HG03175 (cell line): ENCODE measurements at regions not wholly inside any gene's neighbourhood (a gene's known extent, or its start where the extent isn't known, plus 50 kb on each side); places are given as distances from the start of the nearest gene placed in this dataset.
"Not testable (repeated sequence)": the region's sequence is repeated elsewhere in the genome, so short reads cannot be mapped to it uniquely, and the experiment has no call there.

ENCODE experiments used
- ATAC-seq: cut with Tn5 transposase; IDR thresholded peaks from one replicate; pipeline ENCODE4 v1.9.1; 2021; ENCODE audit warnings: mild to moderate bottlenecking, moderate library complexity; ENCODE audit not compliant: unreplicated experiment

DNA sequence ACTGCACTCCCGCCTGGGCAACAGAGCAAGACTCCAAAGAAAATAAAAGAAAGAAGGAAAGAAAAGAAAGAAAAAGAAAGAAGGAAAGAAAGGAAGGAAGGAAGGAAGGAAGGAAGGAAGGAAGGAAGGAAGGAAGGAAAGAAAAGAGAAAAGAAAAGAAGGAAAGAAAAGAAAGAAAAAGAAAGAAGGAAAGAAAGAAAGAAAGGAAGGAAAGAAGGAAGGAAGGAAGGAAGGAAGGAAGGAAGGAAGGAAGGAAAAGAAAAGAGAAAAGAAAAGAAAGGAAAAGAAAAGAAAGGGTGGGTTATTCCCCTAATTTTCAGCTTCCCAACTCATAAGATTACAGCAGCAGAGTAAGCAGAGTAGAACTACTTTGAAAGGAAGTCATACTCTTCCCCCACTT is 64.4 kb downstream of the TMEM200C start:
- not testable (repeated sequence) for ATAC-seq

DNA sequence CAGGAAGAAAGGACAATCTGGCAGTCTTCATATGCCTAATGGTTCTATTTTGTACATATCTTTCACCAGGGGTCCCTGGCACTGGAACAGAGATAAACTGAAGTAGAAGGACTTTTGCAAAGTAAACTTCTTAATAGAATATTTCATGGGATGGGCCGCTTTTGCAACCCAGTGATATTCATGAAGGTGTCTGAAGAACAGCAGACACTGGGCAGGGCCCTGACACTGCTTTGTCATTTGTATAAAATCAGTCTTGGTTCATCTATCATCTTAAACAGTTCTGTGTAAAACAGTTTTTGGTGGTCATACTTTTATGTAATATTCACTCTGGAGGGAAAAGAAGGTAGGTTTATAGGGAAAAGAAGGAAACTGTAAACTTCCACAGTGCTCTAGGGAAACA is 66.4 kb downstream of the TMEM200C start:
- ATAC-seq: no peak

DNA sequence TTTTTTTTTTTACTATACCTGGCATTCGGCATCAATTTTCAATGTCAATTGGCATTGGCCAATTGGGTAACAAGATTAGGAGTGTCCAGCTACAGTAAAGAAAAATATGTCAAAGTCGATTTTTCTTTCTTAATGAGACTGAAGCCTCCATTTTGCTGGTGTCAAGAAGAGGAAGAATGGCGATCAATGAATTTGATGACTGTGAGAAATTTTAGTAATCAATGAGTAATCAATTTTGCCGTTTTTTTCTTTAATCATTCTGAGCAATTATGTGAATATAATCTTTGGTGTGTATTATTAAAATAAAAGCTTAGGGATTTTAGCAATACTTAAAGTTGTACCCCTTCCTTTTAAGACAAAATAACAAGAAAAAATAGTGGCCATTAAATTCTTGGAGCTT is 69.7 kb downstream of the TMEM200C start:
- ATAC-seq: no peak

DNA sequence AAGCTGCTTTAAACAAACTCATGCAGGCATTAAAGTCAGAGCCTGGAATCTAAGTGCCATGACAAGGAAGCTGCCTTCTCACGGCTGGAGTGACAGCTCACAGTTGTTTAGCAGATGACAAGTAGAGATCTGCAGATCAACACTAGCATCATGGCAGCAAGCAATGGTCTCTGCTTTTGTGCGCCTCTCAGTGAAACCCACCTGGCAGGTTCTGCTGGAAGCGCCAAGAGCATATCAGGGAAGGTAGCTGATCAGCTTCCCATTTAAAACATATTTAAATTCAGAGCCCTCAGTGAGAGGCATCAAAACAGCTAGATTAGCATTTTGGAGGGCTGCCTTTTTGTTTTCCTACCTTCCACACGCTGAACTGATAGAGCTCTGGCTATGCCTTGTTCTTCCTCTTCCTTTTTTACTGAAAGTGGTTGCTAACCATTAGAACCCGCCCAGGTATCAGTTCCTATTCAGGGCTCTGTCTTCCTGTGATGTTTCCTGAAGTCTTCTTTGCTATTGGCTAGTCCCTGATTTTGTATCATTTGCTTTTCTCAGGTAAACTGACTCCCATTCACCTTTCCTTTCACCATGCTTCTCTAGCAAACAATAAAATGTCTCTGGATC is 70.8 kb downstream of the TMEM200C start:
- ATAC-seq: no peak

DNA sequence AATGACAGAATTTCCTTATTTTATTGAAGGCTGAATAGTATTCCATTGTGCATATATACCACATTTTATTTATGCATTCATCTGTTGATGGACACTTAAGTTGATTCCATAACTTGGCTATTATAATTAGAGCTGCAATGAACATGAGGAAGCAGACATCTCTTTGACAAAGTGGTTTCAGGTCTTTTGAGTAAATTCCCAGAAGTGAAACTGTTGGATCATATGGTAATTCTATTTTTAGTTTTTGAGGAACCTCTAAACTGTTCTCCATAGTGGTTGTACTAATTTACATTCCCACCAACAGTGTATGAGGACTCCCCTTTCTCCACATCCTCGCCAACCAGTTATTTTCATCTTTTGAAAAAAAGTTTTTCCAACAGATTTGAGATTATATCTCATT is 77.5 kb downstream of the TMEM200C start:
- no peak for ATAC-seq

DNA sequence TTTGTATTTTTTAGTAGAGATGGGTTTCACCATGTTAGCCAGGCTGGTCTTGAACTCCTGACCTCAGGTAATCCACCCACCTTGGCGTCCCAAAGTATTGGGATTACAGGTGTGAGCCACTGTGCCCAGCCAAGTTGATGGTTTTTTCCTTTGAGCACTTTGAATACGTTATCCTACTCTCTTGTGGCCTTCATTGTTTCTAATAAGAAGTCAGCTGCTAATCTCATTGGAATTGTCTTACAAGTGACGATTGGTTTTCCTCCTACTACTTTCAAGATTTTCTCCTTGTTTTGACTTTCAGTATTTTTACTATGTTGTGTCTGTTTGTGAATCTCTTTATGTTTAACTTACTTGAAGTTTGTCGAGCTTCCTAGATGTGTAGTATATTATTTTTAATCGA is 88.5 kb downstream of the TMEM200C start:
- ATAC-seq: no peak

DNA sequence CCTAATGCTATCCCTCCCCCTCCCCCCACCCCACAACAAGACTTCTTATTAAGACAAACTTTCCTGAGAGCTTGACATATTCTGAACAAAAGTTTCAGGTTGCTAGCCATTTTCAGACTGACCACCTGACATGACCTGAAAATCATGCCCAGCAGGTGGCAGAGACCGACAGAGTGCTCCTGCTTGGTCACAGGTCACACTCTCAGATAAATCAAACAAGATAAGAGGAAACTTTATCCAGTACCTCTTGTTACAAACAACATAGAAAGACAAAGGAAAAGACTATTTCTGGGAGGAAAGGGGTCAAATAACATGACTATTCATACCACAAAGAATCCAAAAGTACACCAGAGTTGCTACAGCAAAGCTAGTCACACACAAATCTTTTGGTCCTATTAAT is 107.4 kb downstream of the TMEM200C start:
- ATAC-seq: no peak

DNA sequence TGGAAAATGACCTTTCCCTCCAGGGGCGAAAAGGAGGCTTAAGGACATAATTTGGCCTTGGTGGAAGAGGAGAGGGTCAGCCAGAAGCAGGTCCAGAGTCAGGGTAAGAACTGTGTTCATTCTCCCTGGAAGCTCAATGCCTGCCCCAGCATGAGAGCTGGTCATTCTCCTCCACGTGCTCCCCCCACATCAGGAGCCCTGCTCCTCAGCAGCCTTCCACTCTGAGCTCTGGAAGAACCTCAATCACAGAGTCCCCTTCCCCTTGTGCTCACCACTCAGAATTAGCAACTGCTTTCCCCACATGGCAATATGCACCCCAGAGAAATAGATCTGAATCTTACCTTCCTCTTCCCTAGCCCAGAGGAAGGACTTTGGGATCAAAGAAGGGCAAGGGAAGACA is 115.4 kb downstream of the TMEM200C start:
- ATAC-seq: no peak

DNA sequence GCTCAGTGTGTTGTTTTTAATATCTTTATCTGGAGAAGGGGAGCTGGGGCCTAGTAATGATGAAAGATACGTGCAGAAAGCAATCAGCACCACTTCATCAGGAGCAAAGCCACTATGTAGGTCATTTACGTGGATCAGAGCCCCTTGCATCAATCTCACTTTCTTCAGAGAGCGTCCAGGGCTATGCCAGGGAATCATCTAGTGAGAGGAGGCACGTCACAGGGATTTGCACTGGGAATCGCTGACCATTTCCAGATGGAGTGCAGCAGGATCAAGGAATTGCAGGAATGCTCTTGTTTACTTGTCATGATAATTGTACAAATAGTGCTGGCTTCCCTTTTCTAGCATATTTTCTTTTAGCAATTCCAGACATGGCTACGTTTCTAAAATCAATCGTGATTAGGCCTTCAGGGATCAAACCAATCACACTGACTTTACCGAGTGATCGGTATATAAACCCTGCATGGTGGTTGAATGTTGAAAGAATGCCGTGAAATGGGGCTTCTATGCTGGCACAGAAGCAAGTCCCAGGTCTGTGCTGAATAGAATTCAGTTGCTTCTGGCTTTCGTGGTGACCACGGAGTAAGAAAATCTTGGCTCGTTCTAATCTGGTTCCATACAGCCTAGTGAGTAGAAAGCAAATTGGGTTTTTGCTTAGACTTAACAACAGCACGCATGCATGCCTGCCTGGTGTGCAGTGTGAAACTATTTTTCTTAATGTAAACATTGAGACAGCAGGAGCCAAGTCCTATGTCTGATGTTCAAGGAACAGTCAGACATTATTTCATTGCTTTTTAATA is 122.8 kb downstream of the TMEM200C start:
- no peak for ATAC-seq

DNA sequence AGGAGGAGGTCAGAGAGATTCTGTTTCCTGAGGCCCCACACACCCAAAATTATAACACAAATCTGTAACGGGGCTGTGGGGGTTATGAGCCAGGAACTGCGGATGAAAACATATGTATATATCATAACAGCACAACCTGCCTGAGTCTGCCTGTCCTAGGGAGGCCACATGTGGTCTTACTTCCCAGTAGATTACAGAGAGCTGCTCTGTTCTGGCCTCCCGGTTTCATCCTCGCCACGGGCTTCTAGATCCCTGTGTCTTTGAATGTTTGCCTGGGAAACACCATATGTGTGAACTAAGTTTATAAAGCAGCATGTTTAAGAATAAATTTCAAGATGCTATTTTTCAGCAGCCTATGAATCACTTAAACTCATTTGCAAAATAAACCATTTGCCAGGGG is 124.0 kb downstream of the TMEM200C start:
- no peak for ATAC-seq

DNA sequence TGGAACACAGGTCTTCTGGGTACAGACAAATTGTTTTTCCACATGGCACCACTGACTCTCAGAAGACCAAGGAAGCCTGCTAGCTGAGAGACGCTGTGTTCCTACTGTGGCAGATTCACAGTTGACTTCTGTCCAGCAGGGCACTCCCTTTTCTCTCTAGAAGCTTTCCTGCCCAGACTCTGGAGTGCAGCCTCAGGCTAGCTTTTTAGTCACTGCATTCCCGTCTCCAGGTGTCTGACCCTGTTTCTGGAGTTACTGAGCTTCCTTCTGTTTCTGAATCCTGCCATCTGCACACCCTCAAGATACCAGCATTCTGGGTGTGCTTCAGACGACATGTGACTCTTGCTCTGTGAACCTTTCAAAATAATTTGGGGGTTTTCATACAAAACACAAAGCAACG is 125.1 kb downstream of the TMEM200C start:
- ATAC-seq: no peak

DNA sequence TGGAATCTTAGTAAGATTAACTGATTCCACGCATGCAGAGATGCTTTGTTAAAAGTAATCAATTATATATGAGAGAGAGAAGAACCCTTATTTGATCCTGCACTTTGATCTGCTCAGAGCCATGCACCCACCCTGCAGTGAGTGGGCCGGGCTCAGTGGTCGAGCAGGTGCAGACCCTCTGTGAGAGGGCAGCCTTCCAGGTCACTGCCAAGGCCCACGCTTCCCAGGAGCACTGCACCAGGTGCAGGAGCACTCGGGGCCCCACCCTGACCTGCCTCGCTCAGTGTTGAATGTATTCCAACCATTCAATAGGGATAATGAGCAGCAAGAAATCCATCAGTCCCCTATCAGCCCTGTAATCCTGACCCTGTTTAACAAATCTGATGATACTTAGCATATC is 126.9 kb downstream of the TMEM200C start:
- ATAC-seq: no peak

DNA sequence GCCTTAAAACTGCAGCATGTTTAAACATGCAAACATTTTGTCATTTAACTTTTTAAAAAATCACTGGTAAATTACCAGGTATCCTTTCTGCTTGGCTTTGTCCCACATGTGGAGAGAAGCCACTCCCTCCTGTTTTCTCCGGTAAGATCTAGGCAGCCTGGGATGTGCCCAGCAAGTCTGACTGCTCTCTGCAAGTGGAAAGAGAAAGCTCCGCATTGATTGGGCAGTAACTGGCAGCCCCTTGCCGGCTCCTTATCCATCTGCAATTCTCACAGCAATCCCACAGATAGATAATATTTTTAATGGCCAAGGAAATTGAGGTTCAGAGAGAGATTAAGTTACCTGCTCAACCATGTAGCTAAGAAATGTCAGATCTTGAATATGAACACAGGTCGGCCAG is 136.1 kb downstream of the TMEM200C start:
- ATAC-seq: no peak

DNA sequence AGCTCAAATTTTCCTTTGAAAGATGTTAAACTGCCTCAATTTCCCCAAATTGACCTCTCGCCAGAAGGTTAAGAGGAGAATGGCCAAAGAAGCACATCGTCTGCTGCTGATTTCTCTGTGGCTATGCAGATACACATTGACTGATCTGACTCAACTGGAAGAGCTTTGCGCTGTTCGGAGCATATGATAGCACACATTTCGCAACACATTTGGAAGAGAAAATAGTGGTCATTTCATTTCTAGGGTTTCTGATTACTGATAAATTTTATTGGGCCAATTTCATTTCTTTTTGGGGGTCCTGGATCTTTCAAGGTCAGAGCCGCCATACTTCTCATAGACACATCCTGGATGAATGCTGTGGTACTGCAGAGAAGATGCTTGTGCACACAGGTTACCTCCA is 138.5 kb downstream of the TMEM200C start:
- no peak for ATAC-seq

DNA sequence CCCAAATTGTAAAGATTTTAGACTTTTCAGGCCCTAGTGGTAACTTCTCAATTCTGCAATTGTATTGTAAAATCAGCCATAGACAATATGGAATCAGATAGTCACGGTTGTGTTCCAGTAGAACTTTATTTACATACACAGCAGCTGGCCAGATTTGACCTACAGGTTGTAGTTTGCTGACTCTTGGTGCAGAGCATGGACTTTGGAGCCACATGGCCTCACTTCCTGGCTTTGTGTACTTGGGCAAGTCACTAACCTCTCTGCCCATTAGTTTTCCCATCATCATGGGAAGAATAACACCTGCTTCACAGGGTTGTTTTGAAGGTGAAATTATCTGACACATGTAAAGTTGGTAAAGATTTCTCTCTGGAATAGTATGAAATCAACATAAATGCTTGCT is 147.6 kb downstream of the TMEM200C start:
- no peak for ATAC-seq

DNA sequence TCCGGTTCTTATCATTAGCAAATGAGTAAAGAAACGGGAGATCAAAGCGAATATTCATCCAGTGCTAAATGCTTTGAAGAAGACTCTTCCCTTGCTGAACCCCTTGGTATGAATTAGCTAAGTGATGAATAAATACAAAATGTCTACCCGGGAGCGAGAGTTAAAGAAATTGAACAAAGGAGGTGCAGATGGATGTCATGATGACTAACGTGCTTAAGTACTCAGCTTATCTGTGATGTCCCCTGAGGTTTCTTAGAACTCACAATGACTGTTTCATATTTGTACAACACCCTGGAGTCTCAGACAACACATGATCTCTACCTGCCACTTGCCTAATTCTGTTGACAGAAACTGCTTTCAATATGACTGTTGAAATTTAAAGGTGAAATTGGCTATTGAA is 148.5 kb downstream of the TMEM200C start:
- ATAC-seq: no peak

DNA sequence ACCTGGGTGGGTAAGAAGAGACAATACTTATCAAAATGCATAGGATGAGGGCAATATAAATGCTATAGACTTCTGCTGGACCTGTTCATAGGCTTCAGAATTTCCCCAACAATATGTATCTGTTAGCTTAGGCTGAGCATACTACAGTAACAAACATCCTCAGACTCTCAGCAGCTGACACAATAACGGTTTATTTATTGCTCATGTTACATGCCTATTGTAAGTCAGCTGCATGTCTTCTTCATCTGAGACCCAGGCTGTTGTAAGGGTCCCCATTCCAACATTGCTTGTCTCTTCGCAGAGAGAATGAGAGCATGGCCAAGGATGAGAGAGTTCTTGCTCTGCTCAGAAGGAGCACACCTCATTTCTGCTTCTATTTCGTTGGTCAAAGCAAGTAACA is 150.7 kb downstream of the TMEM200C start:
- no peak for ATAC-seq

DNA sequence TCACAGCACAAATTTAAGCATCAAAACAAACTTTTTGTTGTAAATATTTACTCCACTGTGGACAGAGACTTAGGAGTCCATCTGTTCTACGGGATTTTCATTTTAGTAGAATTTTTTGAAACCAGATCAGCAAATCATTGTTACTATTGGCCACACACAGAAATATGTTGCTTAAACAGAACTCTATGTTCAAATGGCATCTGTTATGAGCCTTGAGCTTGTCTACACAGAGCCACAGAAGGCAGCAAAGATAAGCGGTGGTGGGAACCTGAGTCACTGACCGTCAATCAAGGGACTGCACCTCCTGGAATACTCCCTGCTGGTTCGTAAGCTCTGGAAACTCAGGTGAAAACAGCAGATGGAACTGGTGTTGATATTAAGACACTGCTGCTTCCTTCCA is 156.8 kb downstream of the TMEM200C start:
- no peak for ATAC-seq

DNA sequence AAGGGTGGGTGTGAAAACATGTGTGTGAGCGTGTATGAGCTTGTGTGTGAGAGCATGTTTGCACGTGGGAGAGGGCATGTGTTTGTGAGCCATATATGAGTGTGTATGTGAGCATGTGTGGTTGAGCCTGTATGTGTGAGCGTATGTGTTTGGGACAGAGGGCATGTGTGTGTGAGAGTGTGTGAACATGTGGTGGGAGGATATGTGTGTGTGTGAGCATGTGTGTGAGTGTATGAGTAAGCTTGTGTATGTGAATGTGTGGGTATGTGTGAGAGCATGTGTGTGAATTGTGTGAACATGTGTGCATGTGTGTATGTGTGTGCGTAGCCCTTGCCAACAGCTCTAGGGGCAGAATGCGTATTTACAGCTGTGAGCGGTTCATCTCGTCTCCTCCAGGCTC is 163.0 kb downstream of the TMEM200C start:
- ATAC-seq: no peak

DNA sequence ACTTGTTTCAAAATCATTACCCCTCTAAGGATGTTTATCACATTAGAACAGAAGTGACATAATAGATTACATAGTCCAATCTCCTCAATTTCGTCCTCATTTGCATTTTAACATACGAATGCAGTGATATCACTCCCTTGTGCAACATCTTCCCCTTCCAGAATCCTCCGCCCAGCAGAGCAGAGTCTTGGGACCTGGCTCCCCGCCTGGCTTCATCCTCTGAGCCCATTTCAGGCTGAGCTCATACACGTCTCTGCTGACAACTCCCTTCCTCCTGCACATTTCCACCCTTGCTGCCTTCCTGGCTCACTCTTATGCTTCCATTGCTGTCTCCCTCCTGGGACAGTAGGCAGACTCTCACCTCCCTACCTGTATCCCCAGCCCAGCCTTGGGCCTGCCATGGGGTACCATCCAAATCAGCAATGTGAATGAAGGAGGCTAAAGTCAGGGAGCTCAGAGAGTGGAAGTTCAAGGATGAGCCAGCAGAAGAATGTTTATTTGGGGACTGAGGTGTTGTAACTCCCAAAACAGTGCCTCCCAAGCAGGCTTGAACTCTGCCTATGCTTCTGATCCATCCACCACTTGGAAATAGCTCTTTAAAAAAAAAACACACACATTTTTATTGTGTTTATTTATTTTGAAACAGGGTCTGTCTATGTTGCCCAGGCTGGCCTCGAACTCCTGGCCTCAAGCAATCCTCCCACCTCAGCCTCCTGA is 165.2 kb downstream of the TMEM200C start:
- no peak for ATAC-seq

DNA sequence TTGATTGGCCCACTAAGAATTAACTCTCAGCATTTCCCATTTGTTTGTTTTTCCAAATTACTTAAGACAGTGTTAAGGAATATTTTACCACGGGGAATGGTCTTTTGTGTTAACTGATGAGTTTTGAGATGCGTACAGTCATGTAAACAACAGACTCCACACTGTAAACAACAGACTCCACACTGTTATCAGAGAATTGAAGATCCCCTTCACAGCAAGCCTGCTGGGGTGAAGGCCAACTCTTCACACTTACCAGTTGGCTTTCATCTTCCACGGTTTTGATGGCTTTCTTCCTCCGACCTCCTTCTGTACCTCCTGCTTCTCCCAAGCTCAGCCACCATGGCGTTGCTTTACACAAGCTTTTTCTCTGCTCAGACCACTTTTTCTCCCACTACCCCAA is 166.8 kb downstream of the TMEM200C start:
- no peak for ATAC-seq

DNA sequence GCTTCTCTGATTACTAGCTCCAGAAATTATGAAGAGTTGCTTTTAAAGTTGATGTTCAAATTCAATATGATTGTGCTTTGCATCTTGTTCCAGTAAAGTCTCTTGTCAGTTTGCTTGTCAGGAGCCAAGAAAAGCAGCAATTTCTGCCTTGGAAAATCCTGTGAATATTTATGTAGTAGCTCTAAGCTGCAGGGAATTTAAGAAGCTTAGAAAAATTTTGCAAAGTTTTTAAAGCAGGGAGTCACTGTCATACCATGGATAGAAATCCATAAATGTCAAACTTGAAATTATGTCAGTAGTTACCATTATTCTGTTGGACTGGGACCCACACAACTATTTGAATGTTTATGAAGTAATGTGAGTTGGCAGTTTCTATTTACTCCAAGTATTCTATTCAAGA is 169.3 kb downstream of the TMEM200C start:
- no peak for ATAC-seq
